Esophagus muscularis mucosa (tissue), 4 donors: ENCODE measurements at regions not wholly inside any gene's neighbourhood (a gene's known extent, or its start where the extent isn't known, plus 50 kb on each side); places are given as distances from the start of the nearest gene placed in this dataset.

Experiments used
- DNase-seq: peaks from one replicate; pipeline ENCODE4 v3.0.0-alpha.2; 2017; ENCODE audit errors: extremely low spot score
- H3K27ac ChIP-seq, 4 donors: fragments of 200-600 bp; sonication (generic); replicated peaks in 1 of 4; 1 replicate in 3 of 4; 2 replicates in 1 of 4; pipeline ENCODE4 v1.5.1; 2016 to 2019; ENCODE audit warnings: mild to moderate bottlenecking in 1 of 4
- H3K27me3 ChIP-seq, 4 donors: fragments of 200-600 bp; sonication (generic); one replicate each; pipeline versions ENCODE4 v1.5.1 to v1.6.0; 2016 to 2019
- H3K36me3 ChIP-seq, 4 donors: fragments of 200-600 bp; sonication (generic); one replicate each; pipeline ENCODE4 v1.5.1; 2016 to 2019
- H3K4me1 ChIP-seq, 4 donors: fragments of 200-600 bp; sonication (generic); one replicate each; pipeline ENCODE4 v1.5.1; 2016 to 2019
- H3K4me3 ChIP-seq, 4 donors: fragments of 200-600 bp; sonication (generic); 1 replicate in 2 of 4; 2 replicates in 2 of 4; pipeline ENCODE4 v1.5.1; 2016 to 2019; ENCODE audit warnings: mild to moderate bottlenecking in 4 of 4, moderate library complexity in 1 of 4
- H3K9me3 ChIP-seq, 4 donors: fragments of 200-600 bp; sonication (generic); 1 replicate in 3 of 4; 2 replicates in 1 of 4; pipeline ENCODE4 v1.5.1; 2016 to 2019
- EP300 ChIP-seq: sonication (generic); formaldehyde crosslinking; IDR thresholded peaks from one replicate; pipeline ENCODE4 v1.6.1; 2017; ENCODE audit warnings: antibody characterized with exemption
- POLR2A ChIP-seq: fragments of 450-650 bp; IDR thresholded peaks from one replicate; pipeline ENCODE4 v1.6.1; 2017; ENCODE audit warnings: antibody characterized with exemption, moderate library complexity, mild to moderate bottlenecking, low read depth
- POLR2AphosphoS5 ChIP-seq, 2 donors: sonication (generic); formaldehyde crosslinking; IDR thresholded peaks; one replicate each; pipeline ENCODE4 v1.6.1; 2017; ENCODE audit warnings: antibody characterized with exemption in 2 of 2
- WGBS: methylation state at CpG from one replicate; pipeline ENCODE4 v1.1.5; 2018; 5-methylcytosine and 5-hydroxymethylcytosine counted together
- intact Hi-C: fragments of 100-400 bp; cut with DNase I; formaldehyde crosslinking; loops from one replicate; pipeline ENCODE4 v1.15.1; 2023
- TF ChIP-seq, protein P1 (sequence below), 3 experiments: fragments of 200-600 bp in 2 of 3; fragments of 450-650 bp in 1 of 3; sonication (generic) in 2 of 3; IDR thresholded peaks; one replicate each; pipeline ENCODE4 v1.5.1; 2017 to 2019; ENCODE audit warnings: antibody characterized with exemption in 3 of 3, mild to moderate bottlenecking in 2 of 3, moderate library complexity in 1 of 3

DNA sequence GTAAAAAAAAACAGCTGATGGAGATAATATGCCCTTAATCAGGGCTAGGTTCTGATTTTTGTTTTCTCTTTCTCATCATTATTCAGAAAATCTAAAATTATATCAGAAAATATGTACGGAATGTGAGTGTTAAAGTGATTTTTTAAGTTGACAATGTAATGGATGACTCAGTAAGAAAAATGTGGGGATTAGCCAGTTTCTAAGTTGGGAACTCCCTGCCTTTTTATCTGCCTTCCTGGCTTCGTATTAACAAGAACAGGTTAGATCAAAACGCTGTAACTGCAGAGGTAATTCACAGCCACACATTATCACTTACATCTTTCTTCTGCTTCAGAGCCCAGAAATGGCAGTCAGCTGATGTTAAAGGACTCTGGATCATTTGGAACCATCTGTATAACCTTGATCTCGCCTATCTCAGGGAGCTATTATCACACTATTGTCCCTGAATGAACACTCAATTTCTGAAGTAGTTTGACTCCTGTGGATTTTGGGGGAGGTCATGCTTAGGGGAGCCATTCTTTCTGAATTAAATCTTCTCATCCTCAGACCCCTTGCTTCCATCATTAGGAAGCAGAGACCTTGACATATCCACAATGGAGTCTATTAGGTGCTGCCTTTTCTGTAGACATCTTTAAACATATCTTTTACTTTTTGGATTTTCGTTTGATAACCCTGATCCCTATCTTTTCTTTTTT, 135.7 kb upstream of the SLC16A7 start:
- TF ChIP-seq EP300 (no peak), POLR2AphosphoS5 (IDR thresholded peaks at IDR 0.05) (no peak), POLR2A (no peak)
- TF ChIP-seq, protein P1, sequence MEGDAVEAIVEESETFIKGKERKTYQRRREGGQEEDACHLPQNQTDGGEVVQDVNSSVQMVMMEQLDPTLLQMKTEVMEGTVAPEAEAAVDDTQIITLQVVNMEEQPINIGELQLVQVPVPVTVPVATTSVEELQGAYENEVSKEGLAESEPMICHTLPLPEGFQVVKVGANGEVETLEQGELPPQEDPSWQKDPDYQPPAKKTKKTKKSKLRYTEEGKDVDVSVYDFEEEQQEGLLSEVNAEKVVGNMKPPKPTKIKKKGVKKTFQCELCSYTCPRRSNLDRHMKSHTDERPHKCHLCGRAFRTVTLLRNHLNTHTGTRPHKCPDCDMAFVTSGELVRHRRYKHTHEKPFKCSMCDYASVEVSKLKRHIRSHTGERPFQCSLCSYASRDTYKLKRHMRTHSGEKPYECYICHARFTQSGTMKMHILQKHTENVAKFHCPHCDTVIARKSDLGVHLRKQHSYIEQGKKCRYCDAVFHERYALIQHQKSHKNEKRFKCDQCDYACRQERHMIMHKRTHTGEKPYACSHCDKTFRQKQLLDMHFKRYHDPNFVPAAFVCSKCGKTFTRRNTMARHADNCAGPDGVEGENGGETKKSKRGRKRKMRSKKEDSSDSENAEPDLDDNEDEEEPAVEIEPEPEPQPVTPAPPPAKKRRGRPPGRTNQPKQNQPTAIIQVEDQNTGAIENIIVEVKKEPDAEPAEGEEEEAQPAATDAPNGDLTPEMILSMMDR (IDR thresholded peaks at IDR 0.05) = no peak
- Histone ChIP-seq H3K9me3 (no peaks in the 10 kb centered on the region), H3K36me3 (no peaks in the 10 kb centered on the region), H3K4me3 (no peak overlapping the region), H3K4me1 (no peaks in the 10 kb centered on the region), H3K27me3 (no peaks in the 10 kb centered on the region), H3K27ac (no peak overlapping the region)
- 52% methylated on average over 5 of the region's 5 CpGs for WGBS
- DNase-seq = no peak
- intact Hi-C loops = no loop called here

DNA sequence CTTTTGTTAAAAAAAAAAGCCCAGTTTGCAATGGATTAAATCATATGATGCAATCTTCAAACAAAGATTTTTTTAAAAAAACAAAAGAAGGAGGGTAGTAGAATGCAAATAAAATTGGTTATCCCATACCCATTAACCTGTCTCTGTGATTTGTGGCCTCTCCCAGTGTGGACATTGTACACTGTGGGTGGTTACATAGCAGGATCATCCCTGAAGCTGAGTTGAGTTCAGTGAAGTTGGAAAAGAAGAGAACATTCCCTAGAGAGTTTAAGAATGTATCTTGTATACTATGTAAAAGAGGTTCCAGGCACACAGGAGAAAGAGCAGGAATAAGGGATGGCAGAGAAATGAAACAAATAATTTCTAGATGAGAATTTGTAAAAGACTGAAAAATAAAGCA, 142.4 kb upstream of the SLC16A7 start:
- Histone ChIP-seq H3K36me3 (no peaks in the 10 kb centered on the region), H3K27me3 (no peaks in the 10 kb centered on the region), H3K4me1 (no peaks in the 10 kb centered on the region), H3K27ac (no peak overlapping the region), H3K9me3 (no peaks in the 10 kb centered on the region), H3K4me3 (no peak overlapping the region)
- TF ChIP-seq, protein P1 (IDR thresholded peaks at IDR 0.05) = no peak
- TF ChIP-seq POLR2A = no peak
- TF ChIP-seq POLR2AphosphoS5 (IDR thresholded peaks at IDR 0.05) = no peak
- TF ChIP-seq EP300 = no peak
- DNase-seq = no peak
- intact Hi-C loops = no loop called here

DNA sequence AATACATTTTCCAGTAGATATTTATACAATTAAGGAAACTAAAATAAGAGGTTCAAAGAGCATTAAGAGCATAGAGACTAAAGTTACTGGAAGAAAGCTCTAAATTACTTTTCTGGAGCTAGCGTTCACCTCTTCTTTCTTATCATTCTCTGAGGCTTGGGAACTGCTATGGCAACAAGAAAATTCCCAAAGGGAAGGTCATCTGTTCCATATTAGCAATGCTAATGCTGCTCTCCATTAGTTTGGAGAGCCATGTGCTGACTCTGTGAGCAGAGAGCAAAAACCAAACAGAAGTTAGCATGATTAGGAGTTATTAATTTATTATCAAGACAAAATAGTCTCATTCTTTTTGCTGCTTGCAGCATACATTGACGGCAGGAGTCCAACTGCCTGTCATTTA, 143.1 kb upstream of the SLC16A7 start:
- Histone ChIP-seq H3K9me3 (no peaks in the 10 kb centered on the region), H3K4me3 (no peak overlapping the region), H3K27ac (no peak overlapping the region), H3K36me3 (no peaks in the 10 kb centered on the region), H3K27me3 (no peaks in the 10 kb centered on the region), H3K4me1 (no peaks in the 10 kb centered on the region)
- TF ChIP-seq, protein P1 (IDR thresholded peaks at IDR 0.05) = no peak
- TF ChIP-seq EP300 (no peak), POLR2AphosphoS5 (IDR thresholded peaks at IDR 0.05) (no peak), POLR2A (no peak)
- intact Hi-C loops = no loop called here
- no peak for DNase-seq
- 58% methylated on average over 2 of the region's 2 CpGs for WGBS

DNA sequence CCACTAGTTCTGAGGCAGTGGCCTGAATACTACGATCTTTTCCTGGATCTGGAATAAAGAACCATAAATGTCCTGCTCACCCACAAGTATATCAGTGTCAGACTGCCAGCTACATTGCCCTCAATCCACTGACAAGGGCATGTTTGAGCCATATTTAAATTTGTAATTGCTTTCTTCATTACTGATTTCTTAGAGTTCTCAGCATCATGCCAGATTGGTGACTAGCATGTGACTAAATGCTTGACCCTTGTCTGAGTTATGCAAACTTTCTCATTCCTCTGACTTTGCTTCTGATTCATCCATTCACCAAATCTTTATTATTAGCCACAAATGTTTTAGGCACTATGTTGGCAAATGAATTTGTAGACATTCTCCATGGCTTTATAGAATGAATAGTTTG, 143.6 kb upstream of the SLC16A7 start:
- no peak overlapping the region for H3K4me3 ChIP-seq
- WGBS = 63% methylated on average over 1 of the region's 1 CpG
- H3K27ac ChIP-seq = no peak overlapping the region
- H3K36me3 ChIP-seq = no peaks in the 10 kb centered on the region
- no peak for TF ChIP-seq POLR2A
- TF ChIP-seq, protein P1 (IDR thresholded peaks at IDR 0.05) = no peak
- TF ChIP-seq EP300 = no peak
- no peak for TF ChIP-seq POLR2AphosphoS5 (IDR thresholded peaks at IDR 0.05)
- no peaks in the 10 kb centered on the region for H3K4me1 ChIP-seq
- no peak for DNase-seq
- intact Hi-C loops = no loop called here
- no peaks in the 10 kb centered on the region for H3K9me3 ChIP-seq
- no peaks in the 10 kb centered on the region for H3K27me3 ChIP-seq

DNA sequence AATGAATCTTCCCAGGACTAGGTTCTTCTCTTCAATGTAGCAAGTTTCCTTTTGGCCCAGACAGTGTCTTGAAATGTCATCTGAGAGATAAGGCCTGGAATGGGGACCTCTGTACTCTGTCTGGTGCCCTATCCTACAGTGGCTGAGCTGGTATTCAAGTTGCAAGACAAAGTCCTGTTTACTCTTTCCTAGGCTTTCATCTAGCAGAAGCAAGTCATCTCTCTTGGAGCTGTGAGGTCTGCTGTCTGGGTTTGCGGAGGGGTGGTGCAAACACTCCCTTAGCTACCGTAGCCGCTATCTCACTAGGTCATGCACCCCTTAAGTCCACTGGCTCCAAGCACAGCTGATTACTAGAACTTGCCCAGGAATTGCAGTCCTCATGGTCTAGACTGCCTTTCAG, 149.7 kb upstream of the SLC16A7 start:
- intact Hi-C loops = no loop called here
- no CpG with 5 or more reads among the region's 3 CpGs for WGBS
- Histone ChIP-seq H3K27me3 (no peaks in the 10 kb centered on the region), H3K4me3 (no peak overlapping the region), H3K27ac (no peak overlapping the region), H3K36me3 (no peaks in the 10 kb centered on the region), H3K9me3 (peaks cover 0 to 13% (median 0%) of the 10 kb centered on the region in 4 donors), H3K4me1 (no peaks in the 10 kb centered on the region)
- TF ChIP-seq EP300 = no peak
- TF ChIP-seq, protein P1 (IDR thresholded peaks at IDR 0.05) = no peak
- no peak for TF ChIP-seq POLR2A
- TF ChIP-seq POLR2AphosphoS5 (IDR thresholded peaks at IDR 0.05) = no peak
- DNase-seq = no peak
